GM12892 (cell line): ENCODE measurements at regions not wholly inside any gene's neighbourhood (a gene's known extent, or its start where the extent isn't known, plus 50 kb on each side); places are given as distances from the start of the nearest gene placed in this dataset.

Experiments used
- POLR2A ChIP-seq: IDR thresholded peaks from 2 replicates; pipeline ENCODE4 v1.6.1; 2011; ENCODE audit warnings: low read depth, low read length, control low read depth
- POLR2AphosphoS5 ChIP-seq: IDR thresholded peaks from 2 replicates; pipeline ENCODE4 v1.6.1; 2011; ENCODE audit warnings: low read depth, low read length, control low read depth

DNA sequence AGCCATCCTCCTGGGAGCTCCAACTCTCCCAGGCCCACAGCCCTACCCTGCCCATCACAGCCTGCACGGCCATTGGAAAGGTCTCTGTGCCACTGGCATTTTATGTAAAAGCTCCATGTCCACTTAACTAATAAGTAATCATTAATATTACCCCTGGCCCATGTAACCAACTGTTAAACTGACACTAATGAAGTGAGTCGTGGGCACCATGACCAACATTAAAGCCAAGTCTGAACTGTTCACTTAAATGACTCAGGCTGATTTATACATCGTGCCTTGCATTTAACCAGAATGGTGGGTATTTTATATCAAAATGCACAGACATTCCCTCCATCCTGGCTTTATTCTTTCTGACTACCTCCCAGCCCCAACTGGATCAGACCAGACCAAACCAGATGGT lies 229.3 kb downstream of the SOX9 start:
- no peak for TF ChIP-seq POLR2A
- TF ChIP-seq POLR2AphosphoS5: no peak
